ENCODE measurements at regions not wholly inside any gene's neighbourhood (a gene's known extent, or its start where the extent isn't known, plus 50 kb on each side); places are given as distances from the start of the nearest gene placed in this dataset.

DNA sequence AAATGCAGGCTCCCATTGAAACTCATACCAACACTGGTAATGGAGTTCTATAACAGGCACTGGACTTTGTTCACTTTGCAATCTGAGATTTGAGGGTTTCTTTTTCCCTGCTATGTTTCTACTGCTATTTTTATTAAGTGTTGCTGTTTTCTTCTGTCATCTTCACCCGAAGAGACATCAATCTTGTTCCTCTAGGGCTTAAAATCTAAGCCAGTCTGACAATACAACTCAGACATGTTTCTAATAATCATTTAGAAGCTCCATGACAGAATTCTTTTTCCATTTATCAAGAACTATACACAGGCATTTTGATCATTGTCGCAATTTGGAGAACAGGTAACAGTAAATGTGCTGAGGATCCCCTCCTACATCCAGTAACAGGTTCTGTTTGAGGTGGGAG lies 98.5 kb upstream of the GNAI1 start:
- TF ChIP-seq EZH2phosphoT487 (IDR thresholded peaks at IDR 0.05; ENCODE audit: borderline replicate concordance, low read length), result no peak
- TF ChIP-seq, protein P1, sequence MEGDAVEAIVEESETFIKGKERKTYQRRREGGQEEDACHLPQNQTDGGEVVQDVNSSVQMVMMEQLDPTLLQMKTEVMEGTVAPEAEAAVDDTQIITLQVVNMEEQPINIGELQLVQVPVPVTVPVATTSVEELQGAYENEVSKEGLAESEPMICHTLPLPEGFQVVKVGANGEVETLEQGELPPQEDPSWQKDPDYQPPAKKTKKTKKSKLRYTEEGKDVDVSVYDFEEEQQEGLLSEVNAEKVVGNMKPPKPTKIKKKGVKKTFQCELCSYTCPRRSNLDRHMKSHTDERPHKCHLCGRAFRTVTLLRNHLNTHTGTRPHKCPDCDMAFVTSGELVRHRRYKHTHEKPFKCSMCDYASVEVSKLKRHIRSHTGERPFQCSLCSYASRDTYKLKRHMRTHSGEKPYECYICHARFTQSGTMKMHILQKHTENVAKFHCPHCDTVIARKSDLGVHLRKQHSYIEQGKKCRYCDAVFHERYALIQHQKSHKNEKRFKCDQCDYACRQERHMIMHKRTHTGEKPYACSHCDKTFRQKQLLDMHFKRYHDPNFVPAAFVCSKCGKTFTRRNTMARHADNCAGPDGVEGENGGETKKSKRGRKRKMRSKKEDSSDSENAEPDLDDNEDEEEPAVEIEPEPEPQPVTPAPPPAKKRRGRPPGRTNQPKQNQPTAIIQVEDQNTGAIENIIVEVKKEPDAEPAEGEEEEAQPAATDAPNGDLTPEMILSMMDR (IDR thresholded peaks at IDR 0.05; ENCODE audit: low read depth, low read length, poor library complexity, severe bottlenecking), result no peak
